ENCODE measurements at regions not wholly inside any gene's neighbourhood (a gene's known extent, or its start where the extent isn't known, plus 50 kb on each side); places are given as distances from the start of the nearest gene placed in this dataset.

DNA sequence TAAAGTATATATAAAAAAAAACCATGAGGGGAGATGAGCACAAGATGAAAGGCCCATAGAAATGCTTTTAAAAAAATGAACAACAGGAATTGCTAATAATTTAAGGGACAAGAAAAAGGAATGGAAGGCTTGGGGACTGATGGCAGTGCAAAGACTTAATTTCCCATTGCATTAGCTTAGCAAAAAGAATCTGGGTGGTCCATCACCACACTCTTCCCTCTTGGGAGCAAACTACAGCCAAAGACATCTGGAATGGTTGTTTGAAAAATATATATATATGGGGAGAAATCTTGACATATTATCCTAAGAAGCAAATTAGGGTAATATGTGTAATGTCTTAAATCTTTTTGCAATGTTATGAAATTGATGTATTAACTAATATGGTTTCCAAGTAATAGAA, 727.1 kb downstream of the METTL15 start (continued):
- TF ChIP-seq, protein P1, sequence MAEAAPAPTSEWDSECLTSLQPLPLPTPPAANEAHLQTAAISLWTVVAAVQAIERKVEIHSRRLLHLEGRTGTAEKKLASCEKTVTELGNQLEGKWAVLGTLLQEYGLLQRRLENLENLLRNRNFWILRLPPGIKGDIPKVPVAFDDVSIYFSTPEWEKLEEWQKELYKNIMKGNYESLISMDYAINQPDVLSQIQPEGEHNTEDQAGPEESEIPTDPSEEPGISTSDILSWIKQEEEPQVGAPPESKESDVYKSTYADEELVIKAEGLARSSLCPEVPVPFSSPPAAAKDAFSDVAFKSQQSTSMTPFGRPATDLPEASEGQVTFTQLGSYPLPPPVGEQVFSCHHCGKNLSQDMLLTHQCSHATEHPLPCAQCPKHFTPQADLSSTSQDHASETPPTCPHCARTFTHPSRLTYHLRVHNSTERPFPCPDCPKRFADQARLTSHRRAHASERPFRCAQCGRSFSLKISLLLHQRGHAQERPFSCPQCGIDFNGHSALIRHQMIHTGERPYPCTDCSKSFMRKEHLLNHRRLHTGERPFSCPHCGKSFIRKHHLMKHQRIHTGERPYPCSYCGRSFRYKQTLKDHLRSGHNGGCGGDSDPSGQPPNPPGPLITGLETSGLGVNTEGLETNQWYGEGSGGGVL (tag by site-specific recombination; IDR thresholded peaks at IDR 0.05): no peak
- TF ChIP-seq ZNF791 (tag by site-specific recombination; IDR thresholded peaks at IDR 0.05): no peak
- TF ChIP-seq ZNF202 (tag by site-specific recombination; IDR thresholded peaks at IDR 0.05; ENCODE audit: borderline replicate concordance): no peak

DNA sequence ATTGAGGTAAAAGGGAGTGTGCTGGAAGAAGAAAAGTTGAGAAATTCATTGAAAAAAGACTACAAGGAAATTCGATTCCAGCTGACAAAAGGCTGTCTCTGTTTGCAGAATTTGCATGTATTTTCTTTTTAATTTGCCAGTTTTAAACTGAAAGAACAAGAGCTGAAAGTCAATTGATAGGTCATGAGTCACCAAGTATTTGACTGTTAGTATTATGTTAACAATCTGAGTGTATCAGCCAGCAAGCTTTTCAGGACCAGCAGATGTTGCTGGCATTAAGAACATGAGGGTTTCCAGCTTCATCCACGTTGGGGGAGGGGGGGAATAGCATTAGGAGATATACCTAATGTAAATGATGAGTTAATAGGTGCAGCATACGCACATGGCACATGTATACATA, 726.7 kb downstream of the METTL15 start:
- no peak for TF ChIP-seq ZFHX2 (tag by site-specific recombination; conservative IDR thresholded peaks at IDR 0.05)
- TF ChIP-seq ZNF654 (tag by site-specific recombination; IDR thresholded peaks at IDR 0.05; ENCODE audit: low read depth): no peak
- no peak for TF ChIP-seq ZNF585B (tag by site-specific recombination; IDR thresholded peaks at IDR 0.05)
- TF ChIP-seq ZNF558 (tag by site-specific recombination; IDR thresholded peaks at IDR 0.05): no peak
- TF ChIP-seq, protein P2, sequence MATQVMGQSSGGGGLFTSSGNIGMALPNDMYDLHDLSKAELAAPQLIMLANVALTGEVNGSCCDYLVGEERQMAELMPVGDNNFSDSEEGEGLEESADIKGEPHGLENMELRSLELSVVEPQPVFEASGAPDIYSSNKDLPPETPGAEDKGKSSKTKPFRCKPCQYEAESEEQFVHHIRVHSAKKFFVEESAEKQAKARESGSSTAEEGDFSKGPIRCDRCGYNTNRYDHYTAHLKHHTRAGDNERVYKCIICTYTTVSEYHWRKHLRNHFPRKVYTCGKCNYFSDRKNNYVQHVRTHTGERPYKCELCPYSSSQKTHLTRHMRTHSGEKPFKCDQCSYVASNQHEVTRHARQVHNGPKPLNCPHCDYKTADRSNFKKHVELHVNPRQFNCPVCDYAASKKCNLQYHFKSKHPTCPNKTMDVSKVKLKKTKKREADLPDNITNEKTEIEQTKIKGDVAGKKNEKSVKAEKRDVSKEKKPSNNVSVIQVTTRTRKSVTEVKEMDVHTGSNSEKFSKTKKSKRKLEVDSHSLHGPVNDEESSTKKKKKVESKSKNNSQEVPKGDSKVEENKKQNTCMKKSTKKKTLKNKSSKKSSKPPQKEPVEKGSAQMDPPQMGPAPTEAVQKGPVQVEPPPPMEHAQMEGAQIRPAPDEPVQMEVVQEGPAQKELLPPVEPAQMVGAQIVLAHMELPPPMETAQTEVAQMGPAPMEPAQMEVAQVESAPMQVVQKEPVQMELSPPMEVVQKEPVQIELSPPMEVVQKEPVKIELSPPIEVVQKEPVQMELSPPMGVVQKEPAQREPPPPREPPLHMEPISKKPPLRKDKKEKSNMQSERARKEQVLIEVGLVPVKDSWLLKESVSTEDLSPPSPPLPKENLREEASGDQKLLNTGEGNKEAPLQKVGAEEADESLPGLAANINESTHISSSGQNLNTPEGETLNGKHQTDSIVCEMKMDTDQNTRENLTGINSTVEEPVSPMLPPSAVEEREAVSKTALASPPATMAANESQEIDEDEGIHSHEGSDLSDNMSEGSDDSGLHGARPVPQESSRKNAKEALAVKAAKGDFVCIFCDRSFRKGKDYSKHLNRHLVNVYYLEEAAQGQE (tag by site-specific recombination; IDR thresholded peaks at IDR 0.05): no peak
- no peak for TF ChIP-seq ZNF621 (tag by site-specific recombination; IDR thresholded peaks at IDR 0.05)
- no peak for TF ChIP-seq FEZF1 (tag by site-specific recombination; IDR thresholded peaks at IDR 0.05)
- TF ChIP-seq, protein P3, sequence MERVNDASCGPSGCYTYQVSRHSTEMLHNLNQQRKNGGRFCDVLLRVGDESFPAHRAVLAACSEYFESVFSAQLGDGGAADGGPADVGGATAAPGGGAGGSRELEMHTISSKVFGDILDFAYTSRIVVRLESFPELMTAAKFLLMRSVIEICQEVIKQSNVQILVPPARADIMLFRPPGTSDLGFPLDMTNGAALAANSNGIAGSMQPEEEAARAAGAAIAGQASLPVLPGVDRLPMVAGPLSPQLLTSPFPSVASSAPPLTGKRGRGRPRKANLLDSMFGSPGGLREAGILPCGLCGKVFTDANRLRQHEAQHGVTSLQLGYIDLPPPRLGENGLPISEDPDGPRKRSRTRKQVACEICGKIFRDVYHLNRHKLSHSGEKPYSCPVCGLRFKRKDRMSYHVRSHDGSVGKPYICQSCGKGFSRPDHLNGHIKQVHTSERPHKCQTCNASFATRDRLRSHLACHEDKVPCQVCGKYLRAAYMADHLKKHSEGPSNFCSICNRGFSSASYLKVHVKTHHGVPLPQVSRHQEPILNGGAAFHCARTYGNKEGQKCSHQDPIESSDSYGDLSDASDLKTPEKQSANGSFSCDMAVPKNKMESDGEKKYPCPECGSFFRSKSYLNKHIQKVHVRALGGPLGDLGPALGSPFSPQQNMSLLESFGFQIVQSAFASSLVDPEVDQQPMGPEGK (tag by site-specific recombination; IDR thresholded peaks at IDR 0.05): no peak
- TF ChIP-seq, protein P4, sequence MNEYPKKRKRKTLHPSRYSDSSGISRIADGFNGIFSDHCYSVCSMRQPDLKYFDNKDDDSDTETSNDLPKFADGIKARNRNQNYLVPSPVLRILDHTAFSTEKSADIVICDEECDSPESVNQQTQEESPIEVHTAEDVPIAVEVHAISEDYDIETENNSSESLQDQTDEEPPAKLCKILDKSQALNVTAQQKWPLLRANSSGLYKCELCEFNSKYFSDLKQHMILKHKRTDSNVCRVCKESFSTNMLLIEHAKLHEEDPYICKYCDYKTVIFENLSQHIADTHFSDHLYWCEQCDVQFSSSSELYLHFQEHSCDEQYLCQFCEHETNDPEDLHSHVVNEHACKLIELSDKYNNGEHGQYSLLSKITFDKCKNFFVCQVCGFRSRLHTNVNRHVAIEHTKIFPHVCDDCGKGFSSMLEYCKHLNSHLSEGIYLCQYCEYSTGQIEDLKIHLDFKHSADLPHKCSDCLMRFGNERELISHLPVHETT (tag by site-specific recombination; IDR thresholded peaks at IDR 0.05): no peak
- POLR2A ChIA-PET: no interaction called here
- no peaks in the 10 kb centered on the region for H3K4me1 ChIP-seq (ENCODE audit: control insufficient read depth, insufficient read depth, low read length)
- no peak overlapping the region for H3K4me3 ChIP-seq (ENCODE audit: low read depth, low read length)
- no peak overlapping the region for H3K27ac ChIP-seq (ENCODE audit: extremely low read depth, low read depth, low read length)
- H3K9me3 ChIP-seq (ENCODE audit: control insufficient read depth, insufficient read depth, low read depth, low read length): no peaks in the 10 kb centered on the region
- no peaks in the 10 kb centered on the region for H3K36me3 ChIP-seq (ENCODE audit: control insufficient read depth in 2 of 2, insufficient read depth in 1 of 2, low read length in 2 of 2)
- CTCF ChIA-PET: no interaction called here

DNA sequence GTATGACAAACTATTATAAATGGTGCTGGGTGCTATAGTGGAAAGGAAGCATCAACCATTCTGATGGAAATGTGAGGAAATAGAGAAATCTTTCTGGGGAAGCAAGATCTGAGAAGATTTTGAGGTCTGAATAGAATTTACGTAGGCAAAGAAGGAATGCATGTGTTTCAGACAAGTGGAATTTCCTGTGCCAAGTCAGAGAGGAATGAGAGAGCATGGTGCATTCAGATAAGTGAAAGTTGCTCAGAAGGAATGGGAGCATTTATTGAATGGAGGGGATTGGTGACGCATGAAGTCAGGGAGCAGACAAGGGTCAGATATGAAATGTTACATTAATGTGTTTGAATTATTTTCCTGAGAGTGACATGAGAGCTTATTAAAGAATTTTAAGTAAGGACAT, 725.5 kb downstream of the METTL15 start:
- no peaks in the 10 kb centered on the region for H3K9me3 ChIP-seq (ENCODE audit: control insufficient read depth, insufficient read depth, low read depth, low read length)
- no peaks in the 10 kb centered on the region for H3K36me3 ChIP-seq (ENCODE audit: control insufficient read depth in 2 of 2, insufficient read depth in 1 of 2, low read length in 2 of 2)
- no peak overlapping the region for H3K4me3 ChIP-seq (ENCODE audit: low read depth, low read length)
- no peak overlapping the region for H3K27ac ChIP-seq (ENCODE audit: extremely low read depth, low read depth, low read length)
- POLR2A ChIA-PET: no interaction called here
- CTCF ChIA-PET: no interaction called here
- no peaks in the 10 kb centered on the region for H3K4me1 ChIP-seq (ENCODE audit: control insufficient read depth, insufficient read depth, low read length)
- TF ChIP-seq, protein P5, sequence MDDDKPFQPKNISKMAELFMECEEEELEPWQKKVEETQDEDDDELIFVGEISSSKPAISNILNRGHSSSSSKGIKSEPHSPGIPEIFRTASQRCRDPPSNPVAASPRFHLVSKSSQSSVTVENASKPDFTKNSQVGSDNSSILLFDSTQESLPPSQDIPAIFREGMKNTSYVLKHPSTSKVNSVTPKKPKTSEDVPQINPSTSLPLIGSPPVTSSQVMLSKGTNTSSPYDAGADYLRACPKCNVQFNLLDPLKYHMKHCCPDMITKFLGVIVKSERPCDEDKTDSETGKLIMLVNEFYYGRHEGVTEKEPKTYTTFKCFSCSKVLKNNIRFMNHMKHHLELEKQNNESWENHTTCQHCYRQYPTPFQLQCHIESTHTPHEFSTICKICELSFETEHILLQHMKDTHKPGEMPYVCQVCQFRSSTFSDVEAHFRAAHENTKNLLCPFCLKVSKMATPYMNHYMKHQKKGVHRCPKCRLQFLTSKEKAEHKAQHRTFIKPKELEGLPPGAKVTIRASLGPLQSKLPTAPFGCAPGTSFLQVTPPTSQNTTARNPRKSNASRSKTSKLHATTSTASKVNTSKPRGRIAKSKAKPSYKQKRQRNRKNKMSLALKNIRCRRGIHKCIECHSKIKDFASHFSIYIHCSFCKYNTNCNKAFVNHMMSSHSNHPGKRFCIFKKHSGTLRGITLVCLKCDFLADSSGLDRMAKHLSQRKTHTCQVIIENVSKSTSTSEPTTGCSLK (tag by site-specific recombination; IDR thresholded peaks at IDR 0.05): no peak
- no peak for TF ChIP-seq ZFHX2 (tag by site-specific recombination; conservative IDR thresholded peaks at IDR 0.05)
- no peak for TF ChIP-seq MYNN (tag by site-specific recombination; IDR thresholded peaks at IDR 0.05; ENCODE audit: borderline replicate concordance)
- TF ChIP-seq SETDB1 (IDR thresholded peaks at IDR 0.05; ENCODE audit: insufficient read length, low read length): no peak
- TF ChIP-seq ZNF121 (tag by site-specific recombination; IDR thresholded peaks at IDR 0.05): no peak
- TF ChIP-seq, protein P6, sequence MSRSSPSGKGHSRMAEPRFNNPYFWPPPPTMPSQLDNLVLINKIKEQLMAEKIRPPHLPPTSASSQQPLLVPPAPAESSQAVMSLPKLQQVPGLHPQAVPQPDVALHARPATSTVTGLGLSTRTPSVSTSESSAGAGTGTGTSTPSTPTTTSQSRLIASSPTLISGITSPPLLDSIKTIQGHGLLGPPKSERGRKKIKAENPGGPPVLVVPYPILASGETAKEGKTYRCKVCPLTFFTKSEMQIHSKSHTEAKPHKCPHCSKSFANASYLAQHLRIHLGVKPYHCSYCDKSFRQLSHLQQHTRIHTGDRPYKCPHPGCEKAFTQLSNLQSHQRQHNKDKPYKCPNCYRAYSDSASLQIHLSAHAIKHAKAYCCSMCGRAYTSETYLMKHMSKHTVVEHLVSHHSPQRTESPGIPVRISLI (tag by site-specific recombination; IDR thresholded peaks at IDR 0.05): no peak
